ENCODE measurements at regions not wholly inside any gene's neighbourhood (a gene's known extent, or its start where the extent isn't known, plus 50 kb on each side); places are given as distances from the start of the nearest gene placed in this dataset.

DNA sequence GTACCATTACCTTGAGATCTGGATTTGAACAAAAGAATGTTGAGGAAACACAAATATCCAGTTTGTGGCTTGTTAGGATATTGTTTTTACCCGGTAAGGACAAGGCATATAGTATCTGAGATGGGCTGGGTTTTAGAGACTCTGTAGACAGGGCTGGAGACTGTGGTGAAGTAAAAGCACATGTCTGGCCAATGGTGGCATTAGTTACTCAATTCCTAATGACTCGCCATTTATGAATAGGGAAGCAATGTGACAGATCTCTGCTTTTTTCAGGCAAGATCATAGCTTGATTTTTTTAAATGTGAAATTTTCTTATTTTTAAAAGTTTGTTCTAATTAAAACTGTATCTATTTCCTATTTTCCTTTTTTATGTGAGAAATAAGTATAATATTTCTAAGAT is 371.1 kb upstream of the SPRY2 start:
- no peak for DNase-seq (ENCODE audit: low spot score)
- no peak overlapping the region for H3K27ac ChIP-seq (ENCODE audit: poor library complexity, severe bottlenecking)
- ATAC-seq (ENCODE audit: low read depth), result no peak
- no peaks in the 10 kb centered on the region for H3K36me3 ChIP-seq (ENCODE audit: low read depth)
- H3K4me3 ChIP-seq (ENCODE audit: severe bottlenecking), result no peak overlapping the region
- no peaks in the 10 kb centered on the region for H3K9me3 ChIP-seq (ENCODE audit: severe bottlenecking)
- TF ChIP-seq, protein P1, sequence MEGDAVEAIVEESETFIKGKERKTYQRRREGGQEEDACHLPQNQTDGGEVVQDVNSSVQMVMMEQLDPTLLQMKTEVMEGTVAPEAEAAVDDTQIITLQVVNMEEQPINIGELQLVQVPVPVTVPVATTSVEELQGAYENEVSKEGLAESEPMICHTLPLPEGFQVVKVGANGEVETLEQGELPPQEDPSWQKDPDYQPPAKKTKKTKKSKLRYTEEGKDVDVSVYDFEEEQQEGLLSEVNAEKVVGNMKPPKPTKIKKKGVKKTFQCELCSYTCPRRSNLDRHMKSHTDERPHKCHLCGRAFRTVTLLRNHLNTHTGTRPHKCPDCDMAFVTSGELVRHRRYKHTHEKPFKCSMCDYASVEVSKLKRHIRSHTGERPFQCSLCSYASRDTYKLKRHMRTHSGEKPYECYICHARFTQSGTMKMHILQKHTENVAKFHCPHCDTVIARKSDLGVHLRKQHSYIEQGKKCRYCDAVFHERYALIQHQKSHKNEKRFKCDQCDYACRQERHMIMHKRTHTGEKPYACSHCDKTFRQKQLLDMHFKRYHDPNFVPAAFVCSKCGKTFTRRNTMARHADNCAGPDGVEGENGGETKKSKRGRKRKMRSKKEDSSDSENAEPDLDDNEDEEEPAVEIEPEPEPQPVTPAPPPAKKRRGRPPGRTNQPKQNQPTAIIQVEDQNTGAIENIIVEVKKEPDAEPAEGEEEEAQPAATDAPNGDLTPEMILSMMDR (IDR thresholded peaks at IDR 0.05; ENCODE audit: poor library complexity, severe bottlenecking), result no peak
- H3K4me1 ChIP-seq (ENCODE audit: insufficient read depth, poor library complexity, severe bottlenecking), result no peaks in the 10 kb centered on the region
- H3K27me3 ChIP-seq (ENCODE audit: insufficient read depth, poor library complexity, severe bottlenecking), result no peaks in the 10 kb centered on the region

DNA sequence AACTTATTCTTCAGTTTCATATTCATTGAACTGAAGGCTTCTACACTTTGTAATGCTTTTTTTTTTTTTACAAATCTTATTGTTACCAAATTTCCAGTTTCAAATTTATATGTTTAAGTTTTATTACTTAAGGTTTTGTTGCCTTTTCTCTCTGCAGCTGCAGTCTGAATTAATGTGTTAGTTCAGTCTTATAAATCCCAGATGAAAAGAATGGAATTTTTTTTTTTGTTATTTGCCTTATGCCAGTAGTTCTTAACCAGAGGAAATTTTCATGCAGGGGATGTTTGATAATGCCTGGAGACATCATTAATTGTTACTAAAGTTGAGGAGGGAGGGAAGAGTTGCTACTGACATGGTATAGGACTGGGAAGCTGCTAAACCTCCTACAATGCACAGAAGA is 367.9 kb upstream of the SPRY2 start:
- H3K27me3 ChIP-seq (ENCODE audit: insufficient read depth, poor library complexity, severe bottlenecking), result no peaks in the 10 kb centered on the region
- H3K27ac ChIP-seq (ENCODE audit: poor library complexity, severe bottlenecking), result no peak overlapping the region
- no peaks in the 10 kb centered on the region for H3K9me3 ChIP-seq (ENCODE audit: severe bottlenecking)
- no peaks in the 10 kb centered on the region for H3K4me1 ChIP-seq (ENCODE audit: insufficient read depth, poor library complexity, severe bottlenecking)
- ATAC-seq (ENCODE audit: low read depth) (no peak), DNase-seq (ENCODE audit: low spot score) (no peak)
- no peaks in the 10 kb centered on the region for H3K36me3 ChIP-seq (ENCODE audit: low read depth)
- TF ChIP-seq, protein P1 (IDR thresholded peaks at IDR 0.05; ENCODE audit: poor library complexity, severe bottlenecking), result no peak
- H3K4me3 ChIP-seq (ENCODE audit: severe bottlenecking), result no peak overlapping the region

DNA sequence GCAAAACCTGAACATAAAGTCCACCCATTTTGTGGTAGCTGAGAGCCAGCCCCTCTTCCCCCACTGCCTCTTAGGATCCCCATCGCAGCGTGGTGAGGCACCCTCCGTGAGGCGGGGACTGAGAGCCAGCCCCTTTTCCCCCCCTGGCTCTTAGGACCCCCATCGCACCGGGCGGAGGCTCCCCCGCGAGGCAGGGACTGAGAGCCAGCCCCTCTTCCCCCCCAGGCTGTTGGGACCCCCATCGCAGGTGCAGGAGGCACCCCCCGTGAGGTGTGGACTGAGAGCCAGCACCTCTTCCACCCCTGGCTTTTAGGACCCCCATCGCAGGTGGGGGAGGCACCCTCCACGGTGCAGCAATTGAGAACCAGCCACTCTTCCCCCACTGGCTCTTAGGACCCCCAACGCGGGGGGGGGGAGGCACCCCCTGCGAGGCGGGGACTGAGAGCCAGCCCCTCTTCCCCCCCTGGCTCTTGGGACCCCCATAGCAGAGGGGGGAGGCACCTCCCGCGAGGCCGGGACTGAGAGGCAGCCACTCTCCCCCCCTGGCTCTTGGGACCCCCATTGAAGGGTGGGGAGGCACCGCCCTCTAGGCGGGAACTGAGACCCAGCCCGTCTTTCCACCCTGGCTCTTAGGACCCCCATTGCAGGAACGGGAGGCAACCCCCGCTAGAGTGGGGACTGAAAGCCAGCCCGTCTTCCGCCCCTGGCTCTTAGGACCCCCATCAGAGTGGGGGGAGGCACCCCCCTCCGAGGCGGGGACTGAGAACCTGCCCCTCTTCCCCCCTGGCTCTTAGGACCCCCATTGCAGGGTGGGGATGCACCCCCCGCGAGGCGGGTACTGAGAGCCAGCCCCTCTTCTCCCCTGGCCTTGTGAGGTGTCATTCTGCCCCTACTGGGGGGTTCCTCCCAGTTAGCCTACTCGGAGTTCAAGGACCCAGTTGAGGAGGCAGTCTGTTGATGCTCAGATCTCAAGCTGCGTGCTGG is 366.4 kb upstream of the SPRY2 start:
- no peak for ATAC-seq (ENCODE audit: low read depth)
- TF ChIP-seq, protein P1 (IDR thresholded peaks at IDR 0.05; ENCODE audit: poor library complexity, severe bottlenecking), result no peak
- no peaks in the 10 kb centered on the region for H3K9me3 ChIP-seq (ENCODE audit: severe bottlenecking)

DNA sequence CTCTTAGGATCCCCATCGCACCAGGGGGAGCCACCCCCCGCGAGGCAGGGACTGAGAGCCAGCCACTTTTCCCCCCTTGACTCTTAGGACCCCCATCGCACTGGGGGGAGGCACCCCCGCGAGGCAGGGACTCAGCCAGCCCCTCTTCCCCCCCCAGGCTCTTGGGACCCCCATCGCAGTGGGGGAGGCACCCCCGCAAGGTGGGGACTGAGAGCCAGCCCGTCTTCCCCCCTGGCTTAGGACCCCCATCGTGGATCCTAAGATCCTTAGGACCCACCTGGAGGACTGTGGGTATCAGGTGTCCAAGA is 365.2 kb upstream of the SPRY2 start:
- DNase-seq (ENCODE audit: low spot score) (no peak), ATAC-seq (ENCODE audit: low read depth) (no peak)
- no peak overlapping the region for H3K27ac ChIP-seq (ENCODE audit: poor library complexity, severe bottlenecking)
- no peaks in the 10 kb centered on the region for H3K36me3 ChIP-seq (ENCODE audit: low read depth)
- H3K9me3 ChIP-seq (ENCODE audit: severe bottlenecking), result no peaks in the 10 kb centered on the region
- no peaks in the 10 kb centered on the region for H3K27me3 ChIP-seq (ENCODE audit: insufficient read depth, poor library complexity, severe bottlenecking)
- TF ChIP-seq, protein P1 (IDR thresholded peaks at IDR 0.05; ENCODE audit: poor library complexity, severe bottlenecking), result no peak
- H3K4me3 ChIP-seq (ENCODE audit: severe bottlenecking), result no peak overlapping the region
- H3K4me1 ChIP-seq (ENCODE audit: insufficient read depth, poor library complexity, severe bottlenecking), result no peaks in the 10 kb centered on the region

More for the DNA sequence above, 366.4 kb upstream of the SPRY2 start:
- Histone ChIP-seq H3K27me3 (ENCODE audit: insufficient read depth, poor library complexity, severe bottlenecking) (no peaks in the 10 kb centered on the region), H3K27ac (ENCODE audit: poor library complexity, severe bottlenecking) (no peak overlapping the region), H3K36me3 (ENCODE audit: low read depth) (no peaks in the 10 kb centered on the region), H3K4me1 (ENCODE audit: insufficient read depth, poor library complexity, severe bottlenecking) (no peaks in the 10 kb centered on the region), H3K4me3 (ENCODE audit: severe bottlenecking) (no peak overlapping the region)
- no peak for DNase-seq (ENCODE audit: low spot score)
